ENCODE measurements at regions not wholly inside any gene's neighbourhood (a gene's known extent, or its start where the extent isn't known, plus 50 kb on each side); places are given as distances from the start of the nearest gene placed in this dataset.

DNA sequence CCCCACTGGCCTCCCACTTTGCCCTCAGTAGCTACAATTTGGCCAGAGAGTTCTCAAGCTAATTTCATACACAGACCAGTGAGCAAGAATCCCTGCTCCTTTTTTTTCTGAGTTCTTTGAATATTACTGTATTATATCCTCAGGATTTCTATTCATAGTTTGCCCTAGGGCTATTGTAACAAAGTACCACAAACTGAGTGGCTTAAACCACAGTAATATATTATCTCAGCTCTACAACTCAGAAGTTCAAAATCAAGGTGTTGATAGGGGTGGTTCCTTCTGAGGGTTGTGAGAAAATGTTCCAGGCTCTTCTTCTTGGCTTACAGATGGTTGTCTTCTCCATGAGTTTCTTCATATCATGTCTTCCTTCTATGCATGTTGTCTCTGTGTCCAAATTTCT is 289.4 kb upstream of the ESRRG start:
- DNase-seq (ENCODE audit: low read depth in 4 of 4, low spot score in 3 of 4) = no peak

DNA sequence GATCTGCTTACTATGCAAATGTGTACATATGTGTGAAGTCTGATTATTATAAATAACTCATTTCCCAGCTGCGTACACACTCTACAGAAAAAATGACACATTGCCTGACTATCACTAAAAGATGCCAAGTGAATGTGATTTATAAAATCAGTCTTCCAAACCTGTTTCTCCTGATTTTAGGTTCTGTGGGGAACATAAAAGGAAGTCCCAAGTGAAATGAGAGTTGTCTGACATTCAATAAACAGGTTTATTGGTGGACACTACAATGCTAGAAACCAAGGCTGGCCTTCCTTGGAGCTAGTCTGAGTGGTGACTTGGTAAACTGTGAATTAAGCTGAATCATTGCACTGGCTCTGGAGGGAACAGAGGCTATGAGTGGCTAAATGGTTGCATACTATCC is 287.9 kb upstream of the ESRRG start:
- no peak for DNase-seq (ENCODE audit: low read depth in 4 of 4, low spot score in 3 of 4)

DNA sequence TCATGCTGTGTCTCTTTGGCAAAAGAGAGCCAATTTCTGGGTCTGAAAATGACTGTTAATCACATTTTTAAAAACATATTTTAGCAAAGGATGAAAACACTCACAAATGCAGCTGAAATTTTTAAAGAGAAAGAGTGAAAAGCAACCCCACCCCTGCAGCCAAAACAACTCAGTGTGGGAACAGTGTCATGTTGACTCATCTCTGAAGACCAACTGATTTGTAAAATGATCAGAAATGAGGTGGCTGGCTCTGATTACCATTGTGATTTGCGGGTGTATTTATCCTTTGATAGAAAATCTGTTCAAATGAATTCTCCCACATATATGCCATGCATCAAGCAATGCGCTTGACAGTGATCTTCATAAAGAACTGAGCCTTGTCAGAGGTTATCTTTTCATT is 287.0 kb upstream of the ESRRG start:
- no peak for DNase-seq (ENCODE audit: low read depth in 4 of 4, low spot score in 3 of 4)

DNA sequence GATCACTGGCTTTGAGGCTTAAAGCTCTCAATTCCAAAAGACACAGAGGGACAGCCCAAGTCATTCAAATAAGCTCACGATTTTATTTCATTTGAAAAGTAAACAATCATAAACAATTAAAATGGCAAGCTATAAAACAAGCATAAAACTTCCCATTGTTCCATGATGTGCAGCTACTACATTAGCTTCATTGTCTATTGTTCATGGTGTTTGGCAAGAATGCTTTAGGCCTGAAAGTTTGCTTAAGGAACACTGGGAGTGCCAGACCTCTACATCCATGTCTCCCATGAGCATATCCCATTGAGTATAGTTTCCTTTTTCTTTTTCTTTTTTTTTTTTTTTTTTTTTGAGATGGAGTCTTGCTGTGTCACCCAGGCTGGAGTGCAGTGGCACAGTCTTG is 286.1 kb upstream of the ESRRG start:
- no peak for DNase-seq (ENCODE audit: low read depth in 4 of 4, low spot score in 3 of 4)

DNA sequence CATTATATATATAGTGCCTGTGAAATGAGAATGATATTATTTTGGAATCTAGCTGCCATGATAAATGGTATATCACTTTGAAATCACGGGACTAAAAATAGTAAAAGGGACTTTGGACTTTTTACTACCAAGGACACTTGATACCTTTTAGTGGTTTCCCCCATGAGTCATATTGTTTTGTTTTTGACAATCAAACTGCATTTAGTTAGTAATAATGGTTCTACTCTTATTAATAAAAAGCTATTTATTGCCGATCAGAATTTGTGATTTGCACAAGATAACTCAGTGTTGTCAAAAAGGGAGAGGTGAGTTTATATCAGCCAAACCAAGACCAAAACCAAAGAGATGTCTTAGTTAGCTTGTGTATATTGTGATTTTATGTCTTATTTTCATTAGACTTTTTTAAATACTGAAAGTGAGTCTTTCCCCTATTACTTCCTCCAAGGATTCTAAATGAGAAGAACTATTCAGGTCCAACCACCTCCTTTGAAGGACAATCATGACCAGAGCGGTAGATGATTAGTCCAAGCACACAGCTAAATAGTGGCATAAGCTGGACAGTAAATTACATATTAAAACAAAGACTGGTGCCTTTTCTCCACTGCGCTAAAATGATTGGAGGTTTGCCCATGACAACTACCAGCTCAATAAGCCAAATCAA is 281.7 kb upstream of the ESRRG start:
- no peak for DNase-seq (ENCODE audit: low read depth in 4 of 4, low spot score in 3 of 4)

DNA sequence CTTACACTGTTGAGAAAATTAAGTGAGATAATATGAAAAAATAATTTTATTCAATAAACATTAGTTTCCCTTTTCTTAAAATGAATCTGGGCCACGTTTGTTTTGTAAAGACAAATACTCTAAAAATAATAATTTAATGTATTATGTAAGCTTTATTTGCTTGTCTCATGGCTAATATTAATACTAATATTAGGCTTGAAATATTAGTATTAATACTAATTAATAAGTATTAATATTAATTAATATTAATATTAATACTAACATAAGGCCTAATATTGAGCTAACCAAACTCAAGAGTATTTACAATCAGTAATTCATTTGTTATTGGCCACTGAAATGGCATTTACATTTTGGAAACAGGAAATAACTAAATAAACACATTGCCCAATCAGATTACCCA is 280.1 kb upstream of the ESRRG start:
- no peak for DNase-seq (ENCODE audit: low read depth in 4 of 4, low spot score in 3 of 4)

DNA sequence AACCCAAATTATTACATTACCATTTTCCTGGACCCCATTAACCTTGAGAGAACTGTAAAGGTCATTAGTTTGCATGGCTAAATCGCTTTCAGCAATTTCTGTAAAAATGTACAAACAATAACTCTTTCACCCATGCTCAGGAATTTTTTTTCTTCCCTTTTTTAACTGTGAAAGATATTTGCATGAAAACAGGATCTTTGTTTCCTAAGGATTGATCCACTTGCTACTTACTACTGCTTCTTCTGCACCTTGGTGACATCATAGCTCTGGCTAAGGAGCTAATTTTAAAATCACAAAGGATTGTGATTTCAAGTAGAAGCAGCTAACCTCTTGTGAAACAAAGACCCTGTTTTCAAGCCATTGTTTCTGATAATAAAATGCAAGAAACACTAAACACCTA is 274.6 kb upstream of the ESRRG start:
- no peak for DNase-seq (ENCODE audit: low read depth in 4 of 4, low spot score in 3 of 4)

DNA sequence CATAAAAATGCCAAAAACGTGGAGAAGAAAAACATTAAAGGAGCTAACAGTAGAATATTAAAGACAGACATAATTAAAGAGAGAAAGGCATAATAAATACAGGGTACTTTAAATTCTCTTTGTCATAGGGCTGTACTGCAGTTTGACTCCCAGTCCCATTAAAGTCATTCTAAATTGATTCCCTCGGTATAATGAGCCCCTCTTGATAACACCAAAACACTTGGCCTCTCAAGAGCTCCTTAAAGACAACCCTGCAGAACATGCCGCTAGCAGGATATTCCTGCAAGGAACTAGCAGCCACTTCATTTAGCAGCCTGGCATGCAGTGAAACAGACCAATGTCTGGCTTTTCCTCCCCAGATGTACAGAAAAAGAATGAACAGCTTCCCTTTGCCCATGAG is 273.8 kb upstream of the ESRRG start:
- no peak for DNase-seq (ENCODE audit: low read depth in 4 of 4, low spot score in 3 of 4)

DNA sequence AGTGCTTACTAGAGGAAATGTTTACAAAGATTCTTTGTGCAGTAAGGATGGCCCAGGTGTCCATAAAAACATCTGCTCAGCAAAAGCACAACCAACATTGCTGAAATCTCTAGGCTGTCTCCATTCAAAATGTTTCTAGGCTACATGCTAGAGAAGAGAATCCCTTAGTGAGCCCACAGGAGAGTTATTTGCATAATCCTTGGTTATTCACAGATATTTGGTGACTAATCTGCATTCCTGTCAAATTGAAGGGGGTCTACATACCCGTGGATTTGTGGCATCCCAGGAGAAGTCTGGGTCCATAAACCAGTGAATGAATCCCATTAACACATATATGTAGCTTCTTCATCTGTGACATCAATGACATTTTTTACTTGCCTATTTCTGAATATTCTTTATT is 261.3 kb upstream of the ESRRG start:
- DNase-seq (ENCODE audit: low read depth in 4 of 4, low spot score in 3 of 4) = no peak

DNA sequence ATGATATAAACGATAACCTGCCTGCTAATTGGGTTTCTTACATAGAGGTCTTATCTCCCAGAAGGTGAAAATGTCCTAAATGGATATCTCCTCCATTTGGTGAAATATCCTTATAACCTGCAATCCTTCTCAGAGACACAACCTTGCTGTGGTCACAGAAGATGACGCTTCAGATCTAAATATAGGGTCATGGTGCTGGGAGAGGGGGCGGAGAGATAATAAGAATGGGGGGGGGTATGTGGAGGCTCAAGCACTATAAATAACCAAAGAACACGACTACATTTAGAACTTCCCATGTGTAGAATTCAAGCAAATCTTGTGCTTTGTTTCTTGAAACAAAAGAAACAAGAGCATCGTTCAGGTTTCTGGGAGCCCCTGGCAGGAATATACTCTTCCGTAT is 260.6 kb upstream of the ESRRG start:
- DNase-seq (ENCODE audit: low read depth in 4 of 4, low spot score in 3 of 4) = no peak

DNA sequence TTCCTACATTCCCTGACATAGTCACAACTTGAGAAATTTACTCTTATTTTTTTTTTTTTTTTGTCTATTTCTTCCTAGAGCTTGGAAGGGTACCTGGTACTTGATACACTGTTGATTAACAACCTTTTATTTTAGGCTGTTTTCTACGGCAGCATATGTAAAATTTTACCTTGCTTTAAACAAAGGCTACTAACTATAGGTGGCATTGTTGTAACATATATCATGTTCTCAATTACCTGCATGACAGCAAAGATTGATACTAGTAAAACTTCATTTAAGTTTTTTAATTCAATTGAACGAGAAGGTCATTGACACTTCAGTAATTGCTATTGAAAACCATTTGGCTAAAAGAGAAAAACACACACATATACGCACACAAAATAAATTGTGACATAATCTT is 238.3 kb upstream of the ESRRG start:
- no peak for DNase-seq (ENCODE audit: low read depth in 4 of 4, low spot score in 3 of 4)

DNA sequence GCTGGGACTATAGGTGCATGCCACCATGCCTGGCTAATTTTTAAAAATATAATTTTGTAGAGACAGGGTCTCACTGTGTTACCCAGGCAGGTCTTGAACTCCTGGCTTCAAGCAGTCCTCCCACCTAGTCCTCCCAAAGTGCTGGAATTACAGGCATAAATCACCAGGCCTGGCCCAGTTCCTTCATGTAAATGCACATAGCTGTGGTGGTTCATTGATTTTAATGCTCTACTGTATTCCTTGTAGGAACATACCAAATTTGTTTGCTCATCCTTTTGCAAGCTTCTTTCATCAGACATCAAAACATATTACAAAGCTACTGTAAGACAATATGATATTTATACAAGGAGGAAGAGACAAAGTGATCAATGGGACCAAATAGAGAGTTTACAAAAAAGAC is 237.5 kb upstream of the ESRRG start:
- DNase-seq (ENCODE audit: low read depth in 4 of 4, low spot score in 3 of 4) = no peak

DNA sequence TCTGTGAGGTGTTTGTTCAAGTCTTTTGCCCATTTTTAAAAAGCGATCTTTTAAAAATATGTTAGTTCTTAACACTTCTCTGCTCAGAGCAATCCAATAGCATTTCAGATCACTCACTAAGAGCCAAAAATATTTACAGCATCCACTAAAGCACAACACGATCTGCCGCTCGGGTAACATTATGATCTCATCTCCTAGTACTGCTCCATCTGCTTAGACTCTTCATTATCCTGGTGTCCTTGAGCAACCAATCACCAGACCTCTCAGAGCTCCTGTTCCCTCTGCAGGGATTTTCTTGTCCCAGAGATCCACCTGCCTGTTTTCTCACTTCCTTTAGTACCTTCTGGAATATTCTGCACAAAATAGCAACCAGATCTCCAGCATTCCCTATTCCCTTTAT is 235.3 kb upstream of the ESRRG start:
- no peak for DNase-seq (ENCODE audit: low read depth in 4 of 4, low spot score in 3 of 4)

DNA sequence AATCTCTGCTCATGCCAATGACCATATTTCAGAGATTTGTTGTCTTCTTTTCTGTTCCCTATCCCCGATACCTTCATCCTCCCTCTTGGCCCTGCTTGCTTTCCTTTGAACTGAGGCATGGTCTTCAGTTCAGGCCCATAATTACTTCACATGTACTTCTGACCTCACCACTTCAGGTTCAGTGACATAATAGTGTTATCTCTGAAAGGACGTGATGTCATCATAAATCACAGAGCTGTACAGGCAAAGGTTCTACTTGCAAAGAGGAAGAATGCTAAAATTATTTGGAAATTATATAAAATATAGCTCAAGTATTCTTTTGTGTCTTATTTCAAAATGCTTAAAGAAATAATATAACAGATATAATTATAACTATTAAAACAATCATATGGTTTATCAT is 230.3 kb upstream of the ESRRG start:
- no peak for DNase-seq (ENCODE audit: low read depth in 4 of 4, low spot score in 3 of 4)

DNA sequence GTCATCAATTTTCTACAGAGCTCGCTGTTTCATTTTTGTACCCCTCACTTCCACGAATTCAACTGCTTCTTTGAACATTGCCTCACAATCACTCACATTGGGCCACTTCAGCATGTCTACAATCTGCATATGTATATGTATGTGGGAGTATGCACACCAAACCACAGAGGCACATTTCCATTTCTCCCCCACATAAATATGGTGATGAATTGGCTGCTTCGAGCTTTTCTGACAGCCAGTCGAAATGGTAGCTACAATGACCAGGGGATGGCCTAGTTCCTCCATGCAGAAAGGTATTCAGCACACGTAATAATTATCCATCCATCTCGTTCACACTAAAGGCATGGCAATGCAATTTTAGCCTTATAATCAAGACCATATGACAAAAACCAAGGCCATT is 229.6 kb upstream of the ESRRG start:
- DNase-seq (ENCODE audit: low read depth in 4 of 4, low spot score in 3 of 4) = no peak

DNA sequence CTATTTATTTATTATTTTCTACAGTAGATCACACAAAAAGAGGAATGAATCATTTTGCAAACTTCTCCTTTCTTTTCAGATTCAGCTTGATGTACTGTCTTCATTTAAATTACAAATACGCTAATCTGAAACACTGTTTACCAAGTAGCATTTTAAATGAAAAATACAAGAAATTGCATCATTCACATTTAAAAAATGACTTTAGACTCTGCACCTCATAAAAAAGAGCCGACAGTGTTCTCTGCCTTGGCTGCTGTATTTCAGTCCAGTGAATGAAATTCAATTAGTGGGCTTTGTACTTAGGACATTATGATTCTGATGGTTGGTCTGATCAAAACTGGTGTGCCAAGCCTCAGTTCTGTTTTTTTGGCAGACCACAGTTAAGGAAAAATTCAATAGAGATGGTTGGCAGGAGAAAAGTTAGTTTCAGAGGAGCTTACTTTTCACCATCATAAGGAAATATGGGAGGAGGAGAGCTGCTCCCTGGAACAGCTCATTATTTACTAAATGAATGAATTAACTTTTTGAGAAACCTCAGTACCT is 222.4 kb upstream of the ESRRG start:
- DNase-seq (ENCODE audit: low read depth in 4 of 4, low spot score in 3 of 4) = no peak

DNA sequence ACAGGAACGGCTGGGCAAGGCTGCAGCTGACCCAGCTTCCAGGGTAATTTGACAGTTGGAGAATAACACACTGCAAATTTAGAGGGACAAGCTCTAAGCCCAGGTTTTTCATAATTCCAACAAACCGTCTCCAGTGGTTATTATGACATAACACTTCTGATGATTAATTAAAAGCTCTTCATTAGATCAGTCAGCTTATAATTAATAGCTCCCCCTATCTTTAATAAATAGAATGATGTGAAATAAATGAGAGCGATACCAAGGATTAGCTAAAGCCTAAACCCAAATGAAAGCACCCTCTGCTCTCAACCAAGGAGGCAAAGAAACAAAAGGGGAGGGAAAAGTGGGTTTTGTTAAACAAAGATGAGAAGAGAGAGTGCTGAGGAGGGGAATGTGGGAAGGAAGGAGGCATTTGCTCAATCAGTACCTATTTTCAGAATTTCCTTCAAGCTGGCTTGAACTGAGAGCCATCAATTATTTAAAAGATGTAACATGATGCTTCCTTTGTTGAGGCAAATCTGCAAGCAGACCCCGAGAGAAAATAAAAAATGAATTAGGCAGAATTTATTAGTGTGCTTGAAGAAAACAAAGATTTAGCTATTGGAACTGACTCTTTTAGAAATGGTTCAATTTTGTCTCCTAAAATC is 221.8 kb upstream of the ESRRG start:
- DNase-seq (ENCODE audit: low read depth in 4 of 4, low spot score in 3 of 4) = no peak

DNA sequence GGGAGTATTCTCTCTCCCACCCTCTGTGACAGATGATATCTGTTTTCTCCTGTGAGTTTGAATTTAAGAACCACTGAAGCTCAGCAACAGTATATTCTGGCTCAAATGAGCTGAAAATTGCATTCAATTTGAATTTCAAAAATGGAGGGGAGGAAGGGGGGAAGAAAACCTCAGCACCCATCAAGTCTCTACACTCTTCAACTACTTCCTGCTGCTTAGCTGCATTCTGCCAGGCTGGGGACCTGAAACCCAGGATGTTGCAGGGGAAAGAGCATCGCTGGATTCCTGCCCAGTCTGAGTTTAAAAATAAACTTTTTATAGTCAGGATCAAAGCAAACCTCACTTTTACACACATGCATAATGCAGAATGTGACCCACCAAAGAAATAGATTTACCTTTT is 214.3 kb upstream of the ESRRG start:
- DNase-seq (ENCODE audit: low read depth in 4 of 4, low spot score in 3 of 4) = no peak

DNA sequence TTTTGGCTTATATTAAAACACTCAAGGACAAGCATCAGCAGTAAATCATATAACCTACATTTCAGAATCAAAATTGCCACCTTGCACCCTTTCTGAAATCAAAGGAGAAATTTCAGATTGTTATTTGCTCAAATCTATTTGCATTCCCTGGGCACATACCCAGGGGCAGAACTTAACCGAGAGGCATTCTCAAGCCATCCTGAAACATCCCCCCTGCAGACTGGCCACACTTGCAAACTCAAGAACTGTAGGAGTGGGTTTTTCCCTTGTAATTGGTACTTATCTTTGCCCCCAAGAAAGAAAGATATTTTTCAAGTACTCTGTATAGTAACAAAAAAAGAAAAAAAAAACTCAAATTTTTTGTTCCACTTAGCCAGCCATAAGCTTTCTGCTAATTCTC is 213.6 kb upstream of the ESRRG start:
- no peak for DNase-seq (ENCODE audit: low read depth in 4 of 4, low spot score in 3 of 4)

DNA sequence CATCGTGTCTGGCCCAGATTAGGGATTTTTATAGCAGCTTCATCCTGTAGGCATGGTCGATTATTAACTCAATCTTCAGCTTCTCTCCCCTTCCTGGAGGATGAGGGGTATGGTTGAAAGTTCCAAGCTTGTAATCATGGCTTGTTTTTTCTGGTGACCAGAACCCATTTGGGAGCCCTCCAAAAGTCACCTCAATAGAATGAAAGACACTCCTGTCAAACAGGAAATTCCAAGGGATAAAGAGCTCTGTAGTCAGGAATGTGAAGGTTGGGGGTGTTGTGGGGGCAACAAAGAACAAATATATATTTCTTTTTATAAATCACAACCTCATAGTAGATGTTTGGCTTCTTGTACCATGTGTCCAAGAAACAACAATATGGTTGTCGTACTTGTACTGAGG is 212.7 kb upstream of the ESRRG start:
- DNase-seq (ENCODE audit: low read depth in 4 of 4, low spot score in 3 of 4) = no peak

DNA sequence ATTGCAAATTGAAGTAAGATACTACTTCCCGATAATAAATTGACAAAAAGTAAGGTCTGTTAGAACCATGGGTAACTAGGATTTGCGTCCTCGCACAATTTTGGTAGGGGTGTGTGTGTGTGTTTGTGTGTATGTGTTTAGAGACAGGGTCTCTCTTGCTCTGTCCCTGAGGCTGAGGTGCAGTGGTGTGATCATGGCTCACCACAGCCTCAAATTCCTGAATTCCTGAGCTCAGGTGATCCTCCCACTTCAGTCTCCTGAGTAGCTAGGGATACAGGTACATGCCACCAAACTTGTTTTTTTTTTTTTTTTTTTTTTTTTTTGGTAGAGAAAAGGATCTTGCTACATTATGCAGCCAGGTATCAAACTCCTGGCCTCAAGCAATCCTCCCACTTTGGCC is 209.2 kb upstream of the ESRRG start:
- DNase-seq (ENCODE audit: low read depth in 4 of 4, low spot score in 3 of 4) = no peak

DNA sequence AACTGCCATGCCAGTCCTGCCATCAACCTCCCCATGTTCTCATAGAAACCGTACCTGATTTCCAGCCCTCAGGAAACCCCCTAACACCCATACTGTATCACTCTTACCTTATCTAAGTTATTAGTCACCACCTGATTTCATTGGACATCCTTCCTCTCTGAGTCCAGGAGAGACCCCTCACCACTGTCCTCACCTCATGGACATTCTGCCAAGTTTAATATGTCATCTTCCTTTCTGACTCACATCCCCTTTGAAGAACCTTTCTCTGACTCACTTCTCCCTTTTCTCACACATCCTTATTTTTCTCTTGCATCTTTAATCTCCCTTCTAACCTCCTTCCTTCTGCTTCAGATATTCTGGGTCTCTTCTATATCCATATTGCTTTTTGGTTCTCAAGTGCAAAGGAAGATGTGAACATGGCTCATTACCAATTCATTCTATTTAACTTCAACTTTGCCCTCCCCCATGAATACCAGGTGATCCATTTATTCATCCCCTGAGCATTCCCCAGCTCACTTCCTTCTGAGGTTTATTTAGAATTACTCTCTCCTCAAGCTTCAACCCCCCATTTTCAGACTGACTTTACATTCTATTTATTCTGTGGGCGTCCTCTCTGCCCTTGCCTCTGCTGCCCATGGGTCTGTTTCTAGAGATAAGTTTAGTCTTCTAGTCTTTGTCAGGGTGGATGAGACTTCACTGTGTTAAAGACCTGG is 206.8 kb upstream of the ESRRG start:
- DNase-seq (ENCODE audit: low read depth in 4 of 4, low spot score in 3 of 4) = no peak
